ENCODE measurements at regions not wholly inside any gene's neighbourhood (a gene's known extent, or its start where the extent isn't known, plus 50 kb on each side); places are given as distances from the start of the nearest gene placed in this dataset.

GRCh38 chr4:102439812-102440211, 61.3 kb upstream of the NFKB1 start:
- TF ChIP-seq, protein P1, sequence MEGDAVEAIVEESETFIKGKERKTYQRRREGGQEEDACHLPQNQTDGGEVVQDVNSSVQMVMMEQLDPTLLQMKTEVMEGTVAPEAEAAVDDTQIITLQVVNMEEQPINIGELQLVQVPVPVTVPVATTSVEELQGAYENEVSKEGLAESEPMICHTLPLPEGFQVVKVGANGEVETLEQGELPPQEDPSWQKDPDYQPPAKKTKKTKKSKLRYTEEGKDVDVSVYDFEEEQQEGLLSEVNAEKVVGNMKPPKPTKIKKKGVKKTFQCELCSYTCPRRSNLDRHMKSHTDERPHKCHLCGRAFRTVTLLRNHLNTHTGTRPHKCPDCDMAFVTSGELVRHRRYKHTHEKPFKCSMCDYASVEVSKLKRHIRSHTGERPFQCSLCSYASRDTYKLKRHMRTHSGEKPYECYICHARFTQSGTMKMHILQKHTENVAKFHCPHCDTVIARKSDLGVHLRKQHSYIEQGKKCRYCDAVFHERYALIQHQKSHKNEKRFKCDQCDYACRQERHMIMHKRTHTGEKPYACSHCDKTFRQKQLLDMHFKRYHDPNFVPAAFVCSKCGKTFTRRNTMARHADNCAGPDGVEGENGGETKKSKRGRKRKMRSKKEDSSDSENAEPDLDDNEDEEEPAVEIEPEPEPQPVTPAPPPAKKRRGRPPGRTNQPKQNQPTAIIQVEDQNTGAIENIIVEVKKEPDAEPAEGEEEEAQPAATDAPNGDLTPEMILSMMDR (IDR thresholded peaks at IDR 0.05 in 2 of 3, conservative IDR thresholded peaks at IDR 0.05 in 1 of 3; ENCODE audit: insufficient read depth in 2 of 3, low read depth in 1 of 3, low read length in 3 of 3): no peak
- no peak for TF ChIP-seq U2AF2 (optimal IDR thresholded peaks at IDR 0.05; ENCODE audit: low read depth, low read length)
- no peak for TF ChIP-seq SMAD3 (CRISPR knock-in tag; conservative IDR thresholded peaks at IDR 0.05)
- no peak for TF ChIP-seq E2F4 (CRISPR knock-in tag; IDR thresholded peaks at IDR 0.05; ENCODE audit: low read depth)
- TF ChIP-seq MAZ (CRISPR knock-in tag; conservative IDR thresholded peaks at IDR 0.05 in 1 of 2, IDR thresholded peaks at IDR 0.05 in 1 of 2): no peak
- no peak for TF ChIP-seq NCOA1 (IDR thresholded peaks at IDR 0.05; ENCODE audit: low read depth)
- no peak for TF ChIP-seq HDAC2 (IDR thresholded peaks at IDR 0.05)

Measured in K562 (cell line).